Neuron (in vitro differentiated cells): ENCODE measurements at regions not wholly inside any gene's neighbourhood (a gene's known extent, or its start where the extent isn't known, plus 50 kb on each side); places are given as distances from the start of the nearest gene placed in this dataset.
"Not testable (repeated sequence)": the region's sequence is repeated elsewhere in the genome, so short reads cannot be mapped to it uniquely, and the experiment has no call there.

Experiments
- H2AFZ ChIP-seq: one replicate; pipeline ENCODE4 v1.6.1; 2013; ENCODE audit warnings: low read depth, mild to moderate bottlenecking, inconsistent platforms, low read length, moderate library complexity
- H3K27me3 ChIP-seq: one replicate; pipeline ENCODE4 v1.6.1; 2013; ENCODE audit warnings: low read length; ENCODE audit not compliant: insufficient read depth
- H3K36me3 ChIP-seq: one replicate; pipeline ENCODE4 v1.6.1; 2013; ENCODE audit warnings: low read length; ENCODE audit not compliant: insufficient read depth
- H3K4me1 ChIP-seq: one replicate; pipeline ENCODE4 v1.6.1; 2013; ENCODE audit warnings: low read length; ENCODE audit not compliant: insufficient read depth
- H3K4me3 ChIP-seq: 2 replicates; pipeline ENCODE4 v1.5.1; 2013; ENCODE audit warnings: mild to moderate bottlenecking, low read length, moderate library complexity
- H3K9me3 ChIP-seq: one replicate; pipeline ENCODE4 v1.6.1; 2013; ENCODE audit warnings: low read length

DNA sequence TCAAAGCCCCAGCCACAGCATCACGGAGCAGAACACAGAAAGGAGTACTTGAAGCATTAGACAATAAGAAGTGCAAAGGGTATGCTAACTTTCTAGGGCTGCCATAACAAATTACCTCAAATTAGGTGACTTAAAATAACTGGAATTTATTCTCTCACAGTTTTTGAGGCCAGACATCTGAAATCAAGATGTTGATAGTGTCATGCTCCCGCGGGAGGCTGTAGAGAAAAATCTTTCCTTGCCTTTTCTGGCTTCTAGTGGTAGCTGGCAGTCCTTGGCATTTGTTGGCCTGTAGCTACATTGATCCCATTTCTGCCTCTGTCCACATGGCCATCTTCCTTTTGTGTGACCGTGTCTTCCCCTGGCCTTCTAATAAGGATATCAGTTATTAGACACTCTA, 51.9 kb upstream of the SPDL1 start:
- Histone ChIP-seq H3K27me3 (no peaks in the 10 kb centered on the region), H3K9me3 (no peaks in the 10 kb centered on the region), H3K36me3 (no peaks in the 10 kb centered on the region), H3K4me1 (no peaks in the 10 kb centered on the region), H2AFZ (no peak overlapping the region), H3K4me3 (no peak overlapping the region)

GRCh38 chr5:169527863-169528262, 55.7 kb upstream of the SPDL1 start:
- no peak overlapping the region for H3K4me3 ChIP-seq
- no peaks in the 10 kb centered on the region for H3K4me1 ChIP-seq
- no peak overlapping the region for H2AFZ ChIP-seq
- H3K27me3 ChIP-seq = no peaks in the 10 kb centered on the region
- no peaks in the 10 kb centered on the region for H3K36me3 ChIP-seq
- no peaks in the 10 kb centered on the region for H3K9me3 ChIP-seq

DNA sequence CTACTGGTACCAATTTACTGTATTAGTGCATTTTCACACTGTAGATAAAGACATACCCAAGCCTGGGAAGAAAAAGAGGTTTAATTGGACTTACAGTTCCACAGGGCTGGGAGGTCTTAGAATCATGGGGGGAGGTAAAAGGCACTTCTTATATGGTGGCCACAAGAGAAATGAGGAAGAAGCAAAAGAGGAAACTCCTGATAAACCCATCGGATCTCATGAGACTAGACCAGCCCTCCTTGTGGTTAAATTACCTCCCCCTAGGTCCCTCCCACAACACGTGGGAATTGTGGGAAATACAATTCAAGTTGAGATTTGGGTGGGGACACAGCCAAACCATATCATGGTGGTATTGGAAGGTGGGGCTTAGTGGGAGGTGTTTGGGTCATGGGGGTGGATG, 56.5 kb upstream of the SPDL1 start:
- Histone ChIP-seq H3K36me3 (no peaks in the 10 kb centered on the region), H3K4me3 (no peak overlapping the region), H3K4me1 (no peaks in the 10 kb centered on the region), H2AFZ (no peak overlapping the region), H3K27me3 (no peaks in the 10 kb centered on the region), H3K9me3 (no peaks in the 10 kb centered on the region)

- Histone ChIP-seq H3K4me1 (no peaks in the 10 kb centered on the region), H3K36me3 (no peaks in the 10 kb centered on the region), H3K4me3 (no peak overlapping the region), H3K27me3 (peaks cover 2% of the 10 kb centered on the region), H2AFZ (no peak overlapping the region), H3K9me3 (no peaks in the 10 kb centered on the region)
These were observed 60.7 kb upstream of the SPDL1 start for GRCh38 chr5:169522851-169523250.

GRCh38 chr5:169521366-169521983, 62.1 kb upstream of the SPDL1 start:
- no peak overlapping the region for H2AFZ ChIP-seq
- H3K4me1 ChIP-seq = no peaks in the 10 kb centered on the region

GRCh38 chr5:169519358-169519757, 64.2 kb upstream of the SPDL1 start:
- Histone ChIP-seq H3K4me1 (no peaks in the 10 kb centered on the region), H3K4me3 (no peak overlapping the region), H3K9me3 (no peaks in the 10 kb centered on the region), H2AFZ (no peak overlapping the region), H3K36me3 (no peaks in the 10 kb centered on the region), H3K27me3 (peaks cover 2% of the 10 kb centered on the region)

More at GRCh38 chr5:169521366-169521983, 62.1 kb upstream of the SPDL1 start:
- no peaks in the 10 kb centered on the region for H3K9me3 ChIP-seq
- no peak overlapping the region for H3K4me3 ChIP-seq
- H3K27me3 ChIP-seq = peaks cover 2% of the 10 kb centered on the region
- no peaks in the 10 kb centered on the region for H3K36me3 ChIP-seq

DNA sequence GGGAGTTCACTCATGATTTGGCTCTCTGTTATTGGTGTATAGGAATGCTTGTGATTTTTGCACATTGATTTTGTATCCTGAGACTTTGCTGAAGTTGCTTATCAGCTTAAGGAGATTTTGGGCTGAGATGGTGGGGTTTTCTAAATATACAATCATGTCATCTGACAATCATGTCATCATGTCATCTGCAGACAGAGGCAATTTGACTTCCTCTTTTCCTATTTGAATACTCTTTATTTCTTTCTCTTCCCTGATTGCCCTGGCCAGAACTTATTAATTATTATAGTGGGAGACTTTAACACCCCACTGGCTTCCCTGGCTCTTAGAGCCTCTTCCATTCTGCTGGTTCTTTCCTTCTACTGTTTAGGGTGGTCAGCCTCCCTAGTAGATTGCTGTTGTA, 64.8 kb upstream of the SPDL1 start:
- H3K27me3 ChIP-seq, H2AFZ ChIP-seq, H3K4me1 ChIP-seq, H3K36me3 ChIP-seq, H3K9me3 ChIP-seq, H3K4me3 ChIP-seq: not testable (repeated sequence)

GRCh38 chr5:169512385-169512784, 71.2 kb upstream of the SPDL1 start:
- Histone ChIP-seq H3K4me1 (no peaks in the 10 kb centered on the region), H3K36me3 (no peaks in the 10 kb centered on the region), H3K9me3 (no peaks in the 10 kb centered on the region), H3K27me3 (no peaks in the 10 kb centered on the region), H2AFZ (no peak overlapping the region), H3K4me3 (no peak overlapping the region)

DNA sequence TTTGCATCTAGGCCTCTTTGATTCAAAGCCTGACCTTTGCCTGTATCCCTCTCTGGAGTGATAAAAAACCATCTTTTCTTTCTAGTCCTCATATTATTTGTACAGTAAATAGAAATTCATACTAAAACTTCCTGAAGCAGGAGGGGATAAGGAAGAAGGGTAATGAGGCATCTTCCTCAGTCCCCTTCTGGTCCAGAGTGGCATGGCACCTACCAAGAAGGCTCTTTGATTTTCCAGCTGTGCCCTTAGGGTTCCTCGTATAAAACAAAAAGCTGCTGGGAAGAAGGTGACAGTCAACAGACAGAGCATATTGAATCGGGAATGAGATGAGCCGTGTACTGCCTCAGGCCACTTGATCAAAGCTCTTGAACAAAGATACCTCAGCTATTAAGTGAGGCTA, 71.9 kb upstream of the SPDL1 start:
- Histone ChIP-seq H3K4me3 (no peak overlapping the region), H3K4me1 (no peaks in the 10 kb centered on the region), H3K27me3 (no peaks in the 10 kb centered on the region), H3K36me3 (no peaks in the 10 kb centered on the region), H3K9me3 (no peaks in the 10 kb centered on the region), H2AFZ (no peak overlapping the region)

GRCh38 chr5:169507051-169507450, 76.5 kb upstream of the SPDL1 start:
- Histone ChIP-seq H3K4me1 (no peaks in the 10 kb centered on the region), H3K4me3 (no peak overlapping the region), H3K27me3 (no peaks in the 10 kb centered on the region), H2AFZ (no peak overlapping the region), H3K36me3 (no peaks in the 10 kb centered on the region), H3K9me3 (no peaks in the 10 kb centered on the region)

DNA sequence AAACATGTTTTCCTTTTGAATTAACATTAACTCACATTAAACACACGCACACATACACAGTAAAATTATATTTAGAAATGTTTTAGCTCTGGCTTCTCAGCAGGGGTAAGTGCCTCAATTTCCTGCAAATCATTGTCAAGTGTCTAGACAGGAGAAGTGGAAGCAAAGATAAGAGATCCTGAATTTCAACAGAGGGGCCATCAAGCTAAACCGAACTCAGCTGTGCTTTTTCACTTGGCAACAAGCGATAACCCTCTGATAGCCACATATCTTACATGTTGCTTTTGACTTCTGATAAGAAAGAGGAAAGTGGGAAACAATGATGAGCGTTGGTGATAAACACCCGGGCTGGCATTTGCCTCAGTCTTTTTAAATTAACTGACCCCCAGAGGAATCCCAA, 79.7 kb upstream of the SPDL1 start:
- H3K4me1 ChIP-seq = no peaks in the 10 kb centered on the region

DNA sequence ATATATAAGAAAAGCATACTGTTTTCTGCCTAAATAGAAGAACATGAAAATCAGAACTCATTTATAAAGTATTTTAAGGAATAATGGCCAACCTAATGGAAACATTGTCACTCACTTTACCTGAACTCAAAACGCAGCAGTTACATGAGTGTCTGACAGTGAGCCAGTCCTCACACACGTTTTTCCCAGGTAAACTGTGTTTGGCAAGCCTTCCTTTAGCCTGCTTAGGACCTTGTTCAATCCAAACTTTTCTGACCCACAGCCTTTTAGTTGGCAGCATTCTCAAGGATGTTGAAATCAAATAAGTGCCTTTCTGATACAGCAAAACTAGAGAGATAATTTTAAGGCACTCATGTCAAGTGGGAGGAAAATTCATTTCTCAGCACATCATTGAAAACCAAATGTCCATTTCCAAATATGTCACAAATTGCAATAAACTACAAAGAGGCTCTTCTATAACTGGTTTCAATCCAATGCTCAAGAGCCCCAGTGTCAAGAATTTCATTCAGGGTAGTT, 83.5 kb upstream of the SPDL1 start:
- H3K27me3 ChIP-seq = no peaks in the 10 kb centered on the region
- no peaks in the 10 kb centered on the region for H3K4me1 ChIP-seq
- no peaks in the 10 kb centered on the region for H3K9me3 ChIP-seq
- H2AFZ ChIP-seq = no peak overlapping the region
- H3K36me3 ChIP-seq = no peaks in the 10 kb centered on the region
- H3K4me3 ChIP-seq = no peak overlapping the region

More for the DNA sequence above, 79.7 kb upstream of the SPDL1 start:
- Histone ChIP-seq H2AFZ (no peak overlapping the region), H3K36me3 (no peaks in the 10 kb centered on the region), H3K9me3 (no peaks in the 10 kb centered on the region), H3K27me3 (no peaks in the 10 kb centered on the region), H3K4me3 (no peak overlapping the region)

DNA sequence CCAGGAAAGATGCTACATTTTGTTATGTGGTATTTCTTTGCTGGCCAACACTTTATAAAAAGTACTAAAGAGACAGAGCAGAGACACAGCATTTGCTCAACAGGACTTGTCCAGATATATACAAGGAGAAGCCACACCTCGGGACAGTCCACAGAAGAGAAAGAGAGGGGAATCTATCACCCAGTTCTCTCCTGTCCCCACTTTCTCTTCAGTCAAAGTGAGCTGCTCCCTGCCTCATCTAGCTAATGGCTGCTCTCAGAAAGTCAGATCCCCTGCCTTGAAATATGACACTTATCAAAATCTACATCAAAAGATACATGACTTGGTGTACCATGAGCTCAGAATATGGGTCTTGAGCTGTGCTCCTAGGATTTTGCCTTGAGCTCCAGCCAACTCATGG, 86.7 kb upstream of the SPDL1 start:
- Histone ChIP-seq H3K9me3 (no peaks in the 10 kb centered on the region), H3K4me3 (no peak overlapping the region), H3K4me1 (no peaks in the 10 kb centered on the region), H2AFZ (no peak overlapping the region), H3K27me3 (no peaks in the 10 kb centered on the region), H3K36me3 (no peaks in the 10 kb centered on the region)

- no peaks in the 10 kb centered on the region for H3K27me3 ChIP-seq
- no peaks in the 10 kb centered on the region for H3K9me3 ChIP-seq
- H3K36me3 ChIP-seq = no peaks in the 10 kb centered on the region
- no peak overlapping the region for H3K4me3 ChIP-seq
- H2AFZ ChIP-seq = no peak overlapping the region
- no peaks in the 10 kb centered on the region for H3K4me1 ChIP-seq
These were observed 88.5 kb upstream of the SPDL1 start for GRCh38 chr5:169494941-169495548.
